ENCODE measurements at regions not wholly inside any gene's neighbourhood (a gene's known extent, or its start where the extent isn't known, plus 50 kb on each side); places are given as distances from the start of the nearest gene placed in this dataset.

- no peak for DNase-seq (ENCODE audit: low spot score)
Observed at GRCh38 chr2:157150747-157151146, 106.8 kb upstream of the GALNT5 start.

GRCh38 chr2:157152362-157152761 lies 105.1 kb upstream of the GALNT5 start:
- no peak for DNase-seq (ENCODE audit: low spot score)

- DNase-seq (ENCODE audit: low spot score): no peak
Observed at GRCh38 chr2:157155992-157156391, 101.5 kb upstream of the GALNT5 start.

GRCh38 chr2:157158111-157158510 lies 99.4 kb upstream of the GALNT5 start:
- DNase-seq (ENCODE audit: low spot score): no peak

- DNase-seq (ENCODE audit: low spot score): no peak
Observed at GRCh38 chr2:157159221-157159934, 98.1 kb upstream of the GALNT5 start.

- DNase-seq (ENCODE audit: low spot score): no peak
Observed at GRCh38 chr2:157160111-157160510, 97.4 kb upstream of the GALNT5 start.

- no peak for DNase-seq (ENCODE audit: low spot score)
Observed at GRCh38 chr2:157164370-157164769, 93.1 kb upstream of the GALNT5 start.

GRCh38 chr2:157164891-157165290 lies 92.6 kb upstream of the GALNT5 start:
- no peak for DNase-seq (ENCODE audit: low spot score)

GRCh38 chr2:157168501-157168900 lies 89.0 kb upstream of the GALNT5 start:
- no peak for DNase-seq (ENCODE audit: low spot score)

GRCh38 chr2:157169889-157170288 lies 87.6 kb upstream of the GALNT5 start:
- DNase-seq (ENCODE audit: low spot score): no peak

- no peak for DNase-seq (ENCODE audit: low spot score)
Observed at GRCh38 chr2:157170299-157170698, 87.2 kb upstream of the GALNT5 start.

- no peak for DNase-seq (ENCODE audit: low spot score)
Observed at GRCh38 chr2:157172239-157172638, 85.3 kb upstream of the GALNT5 start.

GRCh38 chr2:157172866-157173578 lies 84.5 kb upstream of the GALNT5 start:
- DNase-seq (ENCODE audit: low spot score): no peak

GRCh38 chr2:157173740-157174184 lies 83.7 kb upstream of the GALNT5 start:
- DNase-seq (ENCODE audit: low spot score): no peak

- DNase-seq (ENCODE audit: low spot score): no peak
Observed at GRCh38 chr2:157174321-157174720, 83.2 kb upstream of the GALNT5 start.

GRCh38 chr2:157176602-157177001 lies 80.9 kb upstream of the GALNT5 start:
- DNase-seq (ENCODE audit: low spot score): no peak

- no peak for DNase-seq (ENCODE audit: low spot score)
Observed at GRCh38 chr2:157178874-157179273, 78.6 kb upstream of the GALNT5 start.

- DNase-seq (ENCODE audit: low spot score): no peak
Observed at GRCh38 chr2:157179324-157180105, 78.0 kb upstream of the GALNT5 start.

GRCh38 chr2:157180359-157180758 lies 77.1 kb upstream of the GALNT5 start:
- DNase-seq (ENCODE audit: low spot score): no peak

- no peak for DNase-seq (ENCODE audit: low spot score)
Observed at GRCh38 chr2:157181234-157181633, 76.3 kb upstream of the GALNT5 start.

- DNase-seq (ENCODE audit: low spot score): no peak
Observed at GRCh38 chr2:157182204-157182709, 75.2 kb upstream of the GALNT5 start.

GRCh38 chr2:157182834-157183396 lies 74.6 kb upstream of the GALNT5 start:
- DNase-seq (ENCODE audit: low spot score): peak; percentile 58
